ENCODE measurements at regions not wholly inside any gene's neighbourhood (a gene's known extent, or its start where the extent isn't known, plus 50 kb on each side); places are given as distances from the start of the nearest gene placed in this dataset.

DNA sequence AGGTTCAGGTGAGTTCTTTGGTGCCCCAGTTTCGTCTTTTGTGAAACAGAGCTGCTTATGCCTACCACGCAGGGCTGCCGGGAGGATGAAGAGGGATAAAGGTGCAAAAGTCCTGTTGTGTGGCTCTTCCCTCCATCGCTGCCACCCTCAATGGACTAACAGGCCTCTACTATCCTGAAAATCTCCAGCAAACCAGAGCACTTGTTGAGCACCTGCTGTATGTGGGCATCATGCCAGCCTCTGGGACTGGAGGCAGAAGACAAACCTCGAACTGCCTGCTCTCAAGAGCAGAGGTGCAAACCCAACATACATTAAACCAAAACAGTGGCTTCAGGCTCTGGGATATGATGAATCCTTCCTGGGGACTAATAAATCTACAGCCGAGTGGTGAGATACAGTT is 174.1 kb downstream of the ACTL8 start:
- no peak overlapping the region for H3K4me3 ChIP-seq (ENCODE audit: extremely low read depth in 1 of 4, insufficient read depth in 2 of 4, low read depth in 3 of 4, low read length in 4 of 4)
- H3K23me2 ChIP-seq (ENCODE audit: low read depth, low read length) = no peaks in the 10 kb centered on the region; the same call in 1 of the 2 replicates
- H2BK5ac ChIP-seq (ENCODE audit: low read depth, low read length) = no peak overlapping the region
- no peak overlapping the region for H2BK120ac ChIP-seq (replicated peaks; ENCODE audit: low read depth, low read length)
- H3K4me1 ChIP-seq (replicated peaks in 1 of 4; ENCODE audit: control insufficient read depth in 3 of 4, insufficient read depth in 4 of 4, low read length in 3 of 4) = 0 out of 7 replicates have a peak, but pooled peaks cover 0 to 2% (median 0%) of the 10 kb centered on the region in 4 experiments
- no peak overlapping the region for H2BK20ac ChIP-seq (ENCODE audit: low read length)
- H4K8ac ChIP-seq (ENCODE audit: extremely low read depth, insufficient read depth, low read length) = peak overlapping the region; percentile 60; the same call in 1 of the 2 replicates
- H4K5ac ChIP-seq (ENCODE audit: insufficient read length, low read depth, low read length) = no peak overlapping the region
- H4K91ac ChIP-seq (replicated peaks; ENCODE audit: insufficient read length, low read length) = no peak overlapping the region
- CTCF ChIA-PET (ENCODE audit: partially characterized antibody) = interaction anchor here (0.6 to 1.6 kb wide), 6 partner anchors 8 to 1699 kb away, joined by 3 to 7 read pairs (median 3); no protein-coding TSS in a partner anchor
- no peak overlapping the region for H2BK12ac ChIP-seq (ENCODE audit: low read depth, low read length)
- FAIRE-seq (no peak), DNase-seq (ENCODE audit: low read depth in 1 of 2, low spot score in 2 of 2) (no peak)
- H2BK15ac ChIP-seq (ENCODE audit: low read length) = no peak overlapping the region
- H2AK5ac ChIP-seq (ENCODE audit: low read depth, low read length) = no peak overlapping the region
- H3K23ac ChIP-seq (ENCODE audit: insufficient read length) = no peak overlapping the region
- H3K4ac ChIP-seq (replicated peaks; ENCODE audit: insufficient read length, low read depth, low read length) = no peak overlapping the region
- no peaks in the 10 kb centered on the region for H3K9me3 ChIP-seq (ENCODE audit: insufficient read depth in 2 of 2, low read depth in 1 of 2, low read length in 1 of 2)
- H3K9ac ChIP-seq (replicated peaks in 1 of 4; ENCODE audit: extremely low read depth in 1 of 4, low read depth in 3 of 4, low read length in 3 of 4) = no peak overlapping the region
- no peak overlapping the region for H3K56ac ChIP-seq (replicated peaks; ENCODE audit: insufficient read length, low read depth, low read length)
- H2AFZ ChIP-seq (ENCODE audit: low read length) = no peak overlapping the region
- no peaks in the 10 kb centered on the region; a peak in 2 of 7 replicates for H3K27me3 ChIP-seq (replicated peaks in 1 of 4; ENCODE audit: control insufficient read depth in 3 of 4, extremely low read depth in 1 of 4, insufficient read depth in 3 of 4, low read length in 3 of 4)
- POLR2A ChIA-PET (ENCODE audit: partially characterized antibody) = no interaction called here
- H3K79me1 ChIP-seq (ENCODE audit: low read depth, low read length) = no peaks in the 10 kb centered on the region
- no peak overlapping the region for H3K27ac ChIP-seq (ENCODE audit: low read depth, low read length)
- no peaks in the 10 kb centered on the region for H3K79me2 ChIP-seq (ENCODE audit: control insufficient read depth in 1 of 2, insufficient read depth in 2 of 2, low read length in 2 of 2)
- H3K14ac ChIP-seq (ENCODE audit: insufficient read length) = no peak overlapping the region
- 92% methylated on average over 6 of the region's 6 CpGs; no CpG with 5 or more reads in 1 of the 2 experiments for WGBS, 2 experiments (ENCODE audit: extremely low coverage in 1 of 2, insufficient coverage in 1 of 2, insufficient read length in 1 of 2, insufficient replicate concordance in 2 of 2, low coverage in 1 of 2, low lambda C conversion rate in 2 of 2, missing lambda C conversion rate in 1 of 2)
- H3K36me3 ChIP-seq (ENCODE audit: control insufficient read depth in 2 of 4, insufficient read depth in 4 of 4, low read length in 3 of 4) = no peaks in the 10 kb centered on the region
- no peaks in the 10 kb centered on the region for H4K20me1 ChIP-seq (replicated peaks in 1 of 2; ENCODE audit: control insufficient read depth in 1 of 2, insufficient read depth in 2 of 2, low read length in 2 of 2)
- no peak overlapping the region for H3K4me2 ChIP-seq (ENCODE audit: insufficient read depth in 1 of 2, low read depth in 2 of 2, low read length in 2 of 2)
- H3K18ac ChIP-seq (ENCODE audit: extremely low read depth, low read length) = no peak overlapping the region
- no peak for TF ChIP-seq RNF2 (IDR thresholded peaks at IDR 0.05; ENCODE audit: borderline replicate concordance, low read depth, low read length, missing control alignments, poor library complexity, severe bottlenecking)
- TF ChIP-seq CTCF (IDR thresholded peaks at IDR 0.05; ENCODE audit: control extremely low read depth in 1 of 3, insufficient read depth in 1 of 3, low read depth in 1 of 3, low read length in 3 of 3) = no peak
- TF ChIP-seq HDAC2 (IDR thresholded peaks at IDR 0.05; ENCODE audit: borderline replicate concordance in 1 of 2, low read depth in 2 of 2, low read length in 2 of 2) = no peak
- TF ChIP-seq ASH2L (IDR thresholded peaks at IDR 0.05; ENCODE audit: low read length) = no peak
- TF ChIP-seq BRCA1 (IDR thresholded peaks at IDR 0.05; ENCODE audit: low read depth, low read length) = no peak
- no peak for TF ChIP-seq E2F6 (IDR thresholded peaks at IDR 0.05)
- no peak for TF ChIP-seq KDM5A (IDR thresholded peaks at IDR 0.05; ENCODE audit: low read length)
- TF ChIP-seq SIN3A (conservative IDR thresholded peaks at IDR 0.05 in 1 of 2, IDR thresholded peaks at IDR 0.05 in 1 of 2; ENCODE audit: low read depth in 1 of 2, low read length in 2 of 2) = no peak
- TF ChIP-seq JUND (IDR thresholded peaks at IDR 0.05; ENCODE audit: low read length) = no peak
- TF ChIP-seq NRF1 (IDR thresholded peaks at IDR 0.05; ENCODE audit: low read depth, low read length) = no peak
